ENCODE measurements at regions not wholly inside any gene's neighbourhood (a gene's known extent, or its start where the extent isn't known, plus 50 kb on each side); places are given as distances from the start of the nearest gene placed in this dataset.
"Not testable (repeated sequence)": the region's sequence is repeated elsewhere in the genome, so short reads cannot be mapped to it uniquely, and the experiment has no call there.

GRCh38 chr22:49721211-49721763 lies 106.4 kb downstream of the BRD1 start:
- no peak for DNase-seq

GRCh38 chr22:49720279-49720959 lies 107.3 kb downstream of the BRD1 start:
- no peak for DNase-seq

- no peak for DNase-seq
Measured at GRCh38 chr22:49719046-49719445, 108.6 kb downstream of the BRD1 start.

GRCh38 chr22:49718396-49718795 lies 109.3 kb downstream of the BRD1 start:
- no peak for DNase-seq

- no peak for DNase-seq
Measured at GRCh38 chr22:49717322-49717919, 110.3 kb downstream of the BRD1 start.

GRCh38 chr22:49716441-49716840 lies 111.2 kb downstream of the BRD1 start:
- DNase-seq = no peak

GRCh38 chr22:49715450-49715849 lies 112.2 kb downstream of the BRD1 start:
- DNase-seq = no peak

GRCh38 chr22:49713003-49713402 lies 114.7 kb downstream of the BRD1 start:
- no peak for DNase-seq

- DNase-seq = no peak
Measured at GRCh38 chr22:49712195-49712791, 115.4 kb downstream of the BRD1 start.

- no peak for DNase-seq
Measured at GRCh38 chr22:49710746-49711145, 116.9 kb downstream of the BRD1 start.

GRCh38 chr22:49709464-49709863 lies 118.2 kb downstream of the BRD1 start:
- DNase-seq = no peak

- no peak for DNase-seq
Measured at GRCh38 chr22:49705972-49706352, 121.7 kb downstream of the BRD1 start.

GRCh38 chr22:49705216-49705971 lies 122.3 kb downstream of the BRD1 start:
- no peak for DNase-seq

GRCh38 chr22:49704345-49705215 lies 123.1 kb downstream of the BRD1 start:
- DNase-seq = no peak

GRCh38 chr22:49703990-49704344 lies 123.7 kb downstream of the BRD1 start:
- no peak for DNase-seq

GRCh38 chr22:49703505-49703904 lies 124.2 kb downstream of the BRD1 start:
- no peak for DNase-seq

GRCh38 chr22:49702068-49702397 lies 125.6 kb downstream of the BRD1 start:
- no peak for DNase-seq

GRCh38 chr22:49701380-49702067 lies 126.1 kb downstream of the BRD1 start:
- DNase-seq = no peak

GRCh38 chr22:49699928-49700498 lies 127.7 kb downstream of the BRD1 start:
- DNase-seq = no peak

- DNase-seq = no peak
Measured at GRCh38 chr22:49699476-49699875, 128.2 kb downstream of the BRD1 start.

GRCh38 chr22:49698616-49699015 lies 129.1 kb downstream of the BRD1 start:
- not testable (repeated sequence) for DNase-seq

GRCh38 chr22:49697047-49697446 lies 130.6 kb downstream of the BRD1 start:
- no peak for DNase-seq

Data from NCI-H1105 (cell line).